Lower leg skin (tissue), 3 donors: ENCODE measurements at regions not wholly inside any gene's neighbourhood (a gene's known extent, or its start where the extent isn't known, plus 50 kb on each side); places are given as distances from the start of the nearest gene placed in this dataset.

Experiments used
- CTCF ChIP-seq, 3 donors: fragments of 450-650 bp; IDR thresholded peaks; one replicate each; pipeline ENCODE4 v1.5.1; 2016; ENCODE audit warnings: antibody characterized with exemption in 3 of 3, mild to moderate bottlenecking in 3 of 3, moderate library complexity in 2 of 3
- POLR2A ChIP-seq, 2 donors: fragments of 450-650 bp; IDR thresholded peaks; one replicate each; pipeline ENCODE4 v1.6.1; 2016 to 2017; ENCODE audit warnings: antibody characterized with exemption in 2 of 2, mild to moderate bottlenecking in 1 of 2, moderate library complexity in 1 of 2

DNA sequence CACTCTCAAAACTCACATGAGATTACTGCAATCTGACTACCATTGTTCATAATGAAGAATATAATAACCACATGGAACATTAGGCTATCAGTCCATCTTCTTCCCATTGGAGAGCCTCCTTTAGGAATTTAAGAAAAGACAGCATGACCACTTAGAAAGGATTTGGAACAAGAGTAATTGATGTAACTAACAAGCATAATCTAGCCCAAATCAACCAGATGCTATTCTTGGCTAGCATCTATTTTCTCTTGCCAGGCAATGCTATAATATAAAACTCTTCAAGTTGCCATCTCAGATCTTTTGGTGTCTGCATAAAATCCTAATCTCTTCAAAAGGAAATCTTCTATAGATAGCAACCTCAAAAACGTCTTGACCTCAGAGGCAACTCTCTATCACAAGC lies 152.0 kb upstream of the REG3G start:
- TF ChIP-seq POLR2A (IDR thresholded peaks at IDR 0.05) (no peak), CTCF (IDR thresholded peaks at IDR 0.05) (no peak)
